HCT116 (cell line): ENCODE measurements at regions not wholly inside any gene's neighbourhood (a gene's known extent, or its start where the extent isn't known, plus 50 kb on each side); places are given as distances from the start of the nearest gene placed in this dataset.

ENCODE experiments used
- ATAC-seq: fragments of 200-7000 bp; cut with Tn5 transposase; 2 replicates; pipeline ENCODE4 v1.9.1; 2020; ENCODE audit warnings: mild to moderate bottlenecking, moderate library complexity
- BruUV-seq: library from RNA; stranded (reverse); fragments of 400-500 nt; replicated peaks from 2 replicates; lab custom pipeline; 2021; lab: Mats Ljungman, UMichigan
- CTCF ChIA-PET: fragments of 300-600 bp; sonication (Branson Sonifier 250); formaldehyde crosslinking; loops from one replicate; lab custom pipeline; 2021; ENCODE audit warnings: antibody characterized with exemption; lab: Charles Lee
- POLR2A ChIA-PET: fragments of 300-600, 350-600 bp; sonication (Branson Sonifier 250); formaldehyde crosslinking; loops from one replicate; lab custom pipeline; 2021; ENCODE audit warnings: antibody characterized with exemption; lab: Charles Lee
- RAD21 ChIA-PET, 2 experiments: fragments of 300-600 bp; sonication (Branson Sonifier 250); formaldehyde crosslinking; loops; one replicate each; lab custom pipeline; 2023; ENCODE audit warnings: low total read pairs in 2 of 2; ENCODE audit not compliant: uncharacterized antibody in 2 of 2, unreplicated experiment in 2 of 2, low non-redundant PET in 1 of 2; lab: Charles Lee
- DNase-seq: peaks from one replicate; pipeline ENCODE4 v3.0.0-alpha.2; 2010; ENCODE audit warnings: low read depth, low spot score
- H2AFZ ChIP-seq: fragments of 200-600 bp; shearing (Covaris generic), sonication (generic); 2 replicates; pipeline ENCODE4 v1.6.1; 2017; ENCODE audit warnings: low read depth, mixed run types, mixed read lengths, antibody characterized with exemption, low read length; ENCODE audit not compliant: poor library complexity, severe bottlenecking
- H3K27ac ChIP-seq: 2 replicates; pipeline ENCODE4 v1.5.1; 2012; ENCODE audit warnings: low read depth, low read length
- H3K27me3 ChIP-seq: fragments of 200-600 bp; sonication (generic); 2 replicates; pipeline ENCODE4 v1.6.1; 2016; ENCODE audit warnings: mixed run types, low read length, mixed read lengths; ENCODE audit not compliant: insufficient read depth
- H3K36me3 ChIP-seq, 2 experiments: fragments of 200-500 bp in 1 of 2; fragments of 200-600 bp in 1 of 2; sonication (Bioruptor generic) in 1 of 2; sonication (generic) in 1 of 2; 2 replicates each; pipeline versions ENCODE4 v1.5.1 to v1.6.1; 2014 to 2016; ENCODE audit warnings: low read length in 2 of 2, inconsistent platforms in 1 of 2, mixed read lengths in 1 of 2, mixed run types in 1 of 2; ENCODE audit not compliant: insufficient read depth in 2 of 2, control insufficient read depth in 1 of 2
- H3K4me1 ChIP-seq, 2 experiments: fragments of 200-600 bp in 1 of 2; sonication (generic) in 1 of 2; 2 replicates each; pipeline versions ENCODE4 v1.5.1 to v1.6.1; 2012 to 2017; ENCODE audit warnings: low read length in 2 of 2, inconsistent platforms in 1 of 2, mild to moderate bottlenecking in 1 of 2, mixed read lengths in 1 of 2, mixed run types in 1 of 2, moderate library complexity in 1 of 2; ENCODE audit not compliant: insufficient read depth in 2 of 2, control insufficient read depth in 1 of 2
- H3K4me2 ChIP-seq: fragments of 200-600 bp; sonication (generic); 2 replicates; pipeline ENCODE4 v1.6.1; 2017; ENCODE audit warnings: mixed run types, low read length, mixed read lengths
- H3K4me3 ChIP-seq, 2 experiments: fragments of 200-600 bp in 1 of 2; sonication (generic) in 1 of 2; replicated peaks in 1 of 2; 2 replicates each; pipeline ENCODE4 v1.5.1; 2011 to 2016; ENCODE audit warnings: low read length in 2 of 2, control low read depth in 1 of 2, low read depth in 1 of 2, mild to moderate bottlenecking in 1 of 2, mixed read lengths in 1 of 2, mixed run types in 1 of 2
- H3K79me2 ChIP-seq: fragments of 200-600 bp; sonication (generic); 2 replicates; pipeline ENCODE4 v1.6.1; 2017; ENCODE audit warnings: mild to moderate bottlenecking, mixed run types, low read length, moderate library complexity, mixed read lengths; ENCODE audit not compliant: insufficient read depth
- H3K9ac ChIP-seq: fragments of 200-600 bp; sonication (generic); 2 replicates; pipeline ENCODE4 v1.6.1; 2016; ENCODE audit warnings: low read length, mixed read lengths
- H3K9me2 ChIP-seq: fragments of 200-600 bp; sonication (generic), shearing (Covaris generic); 2 replicates; pipeline ENCODE4 v1.6.1; 2017; ENCODE audit warnings: mixed run types, mild to moderate bottlenecking, moderate library complexity; ENCODE audit not compliant: insufficient read depth
- H3K9me3 ChIP-seq, 2 experiments: fragments of 200-500 bp in 1 of 2; fragments of 200-600 bp in 1 of 2; sonication (Bioruptor generic) in 1 of 2; sonication (generic) in 1 of 2; 2 replicates each; pipeline ENCODE4 v1.6.1; 2014 to 2017; ENCODE audit warnings: low read length in 2 of 2, mixed read lengths in 2 of 2, inconsistent platforms in 1 of 2, low read depth in 1 of 2, mild to moderate bottlenecking in 1 of 2, mixed run types in 1 of 2, moderate library complexity in 1 of 2; ENCODE audit not compliant: control insufficient read depth in 1 of 2, insufficient read depth in 1 of 2
- H4K20me1 ChIP-seq: fragments of 200-600 bp; sonication (generic), shearing (Covaris generic); 2 replicates; pipeline ENCODE4 v1.6.1; 2017; ENCODE audit warnings: mixed run types, mild to moderate bottlenecking, moderate library complexity; ENCODE audit not compliant: insufficient read depth
- CTCF ChIP-seq, 3 experiments: fragments of 200-600 bp in 1 of 3; sonication (generic) in 1 of 3; IDR thresholded peaks in 2 of 3; conservative IDR thresholded peaks in 1 of 3; 2 replicates each; pipeline ENCODE4 v1.5.1; 2012 to 2017; ENCODE audit warnings: low read depth in 2 of 3, low read length in 2 of 3, antibody characterized with exemption in 1 of 3, borderline replicate concordance in 1 of 3, control low read depth in 1 of 3, mild to moderate bottlenecking in 1 of 3, mixed read lengths in 1 of 3, mixed run types in 1 of 3, moderate library complexity in 1 of 3; ENCODE audit not compliant: insufficient read depth in 1 of 3
- EGR1 ChIP-seq: IDR thresholded peaks from 2 replicates; pipeline ENCODE4 v1.6.1; 2012; ENCODE audit warnings: low read depth
- ELF1 ChIP-seq: IDR thresholded peaks from 2 replicates; pipeline ENCODE4 v1.6.1; 2012; ENCODE audit warnings: low read depth, borderline replicate concordance
- MAX ChIP-seq: IDR thresholded peaks from 2 replicates; pipeline ENCODE4 v1.6.1; 2012
- POLR2A ChIP-seq: IDR thresholded peaks from 2 replicates; pipeline ENCODE4 v1.7.0; 2011; ENCODE audit warnings: borderline replicate concordance; ENCODE audit not compliant: insufficient read depth, insufficient read length; ENCODE audit errors: extremely low read depth
- SP1 ChIP-seq: IDR thresholded peaks from 2 replicates; pipeline ENCODE4 v1.6.1; 2012; ENCODE audit warnings: low read depth
- TCF7L2 ChIP-seq: IDR thresholded peaks from 2 replicates; pipeline ENCODE4 v1.7.0; 2011; ENCODE audit warnings: borderline replicate concordance, inconsistent platforms; ENCODE audit not compliant: insufficient read depth, insufficient read length; ENCODE audit errors: extremely low read depth
- YY1 ChIP-seq: IDR thresholded peaks from 2 replicates; pipeline ENCODE4 v1.6.1; 2011; ENCODE audit warnings: low read length, low read depth, moderate library complexity, mild to moderate bottlenecking; ENCODE audit not compliant: insufficient replicate concordance; ENCODE audit errors: extremely low read depth
- ZBTB33 ChIP-seq: IDR thresholded peaks from 2 replicates; pipeline ENCODE4 v1.6.1; 2011; ENCODE audit warnings: mild to moderate bottlenecking, low read length, moderate library complexity; ENCODE audit not compliant: insufficient replicate concordance; ENCODE audit errors: extremely low read depth
- ZNF274 ChIP-seq: fragments of 200-500 bp; sonication (Bioruptor generic); IDR thresholded peaks from 2 replicates; pipeline ENCODE4 v1.6.1; 2014; ENCODE audit warnings: mild to moderate bottlenecking, low read depth, low read length, inconsistent platforms
- intact Hi-C: fragments of 100-400 bp; cut with micrococcal nuclease; formaldehyde crosslinking; loops from 2 replicates; pipeline ENCODE4 v1.10.0; 2022

- Histone ChIP-seq H3K4me3 (no peak overlapping the region), H3K27me3 (peaks cover 90% of the 10 kb centered on the region), H3K4me1 (no peaks in the 10 kb centered on the region), H3K79me2 (no peaks in the 10 kb centered on the region), H3K9ac (no peak overlapping the region), H2AFZ (no peak overlapping the region)
- ATAC-seq (no peak), DNase-seq (no peak)
- intact Hi-C loops = no loop called here
- TF ChIP-seq YY1 (no peak), SP1 (no peak), EGR1 (no peak), CTCF (IDR thresholded peaks at IDR 0.05 in 2 of 3, conservative IDR thresholded peaks at IDR 0.05 in 1 of 3; ENCODE audit: borderline replicate concordance in 1 of 3, insufficient read depth in 1 of 3, low read depth in 2 of 3, low read length in 2 of 3) (no peak)
- TF ChIP-seq, all 23 proteins: peak for 0
- POLR2A ChIA-PET = no interaction called here
- RAD21 ChIA-PET = no interaction called here
- Histone ChIP-seq H3K9me3 (no peaks in the 10 kb centered on the region), H3K36me3 (no peaks in the 10 kb centered on the region), H3K27ac (no peak overlapping the region), H3K4me2 (no peak overlapping the region), H3K9me2 (no peaks in the 10 kb centered on the region), H4K20me1 (no peaks in the 10 kb centered on the region)
- CTCF ChIA-PET = no interaction called here
- no TSS peak for BruUV-seq
Observed at GRCh38 chr2:236903978-236904377, 181.7 kb upstream of the COPS8 start.

- POLR2A ChIA-PET = no interaction called here
- no peak for TF ChIP-seq ELF1
- TF ChIP-seq ZBTB33 = no peak
- no peak for TF ChIP-seq POLR2A
- TF ChIP-seq ZNF274 = no peak
- TF ChIP-seq CTCF (IDR thresholded peaks at IDR 0.05 in 2 of 3, conservative IDR thresholded peaks at IDR 0.05 in 1 of 3; ENCODE audit: borderline replicate concordance in 1 of 3, insufficient read depth in 1 of 3, low read depth in 2 of 3, low read length in 2 of 3) = no peak
- no peak for TF ChIP-seq YY1
- TF ChIP-seq MAX = no peak
- no peak for TF ChIP-seq TCF7L2
Observed at GRCh38 chr2:236904389-236905263, 181.1 kb upstream of the COPS8 start.

More at GRCh38 chr2:236904389-236905263, 181.1 kb upstream of the COPS8 start:
- ATAC-seq (no peak), DNase-seq (no peak)
- Histone ChIP-seq H4K20me1 (no peaks in the 10 kb centered on the region), H3K9me2 (no peaks in the 10 kb centered on the region), H3K27me3 (peaks cover 88% of the 10 kb centered on the region), H3K27ac (no peak overlapping the region), H3K36me3 (no peaks in the 10 kb centered on the region), H3K4me3 (no peak overlapping the region), H3K9me3 (no peaks in the 10 kb centered on the region), H3K79me2 (no peaks in the 10 kb centered on the region), H3K4me1 (no peaks in the 10 kb centered on the region), H3K9ac (no peak overlapping the region), H3K4me2 (no peak overlapping the region), H2AFZ (no peak overlapping the region)
- intact Hi-C loops = no loop called here
- BruUV-seq = no TSS peak
- ChIA-PET RAD21 (no interaction called here), CTCF (no interaction called here)
